IPS-18a (cell line): ENCODE measurements at regions not wholly inside any gene's neighbourhood (a gene's known extent, or its start where the extent isn't known, plus 50 kb on each side); places are given as distances from the start of the nearest gene placed in this dataset.
"Not testable (repeated sequence)": the region's sequence is repeated elsewhere in the genome, so short reads cannot be mapped to it uniquely, and the experiment has no call there.

Experiments used
- H3K27ac ChIP-seq: one replicate; pipeline ENCODE4 v1.5.1; 2013; ENCODE audit warnings: low read length
- H3K27me3 ChIP-seq: one replicate; pipeline ENCODE4 v1.6.1; 2013; ENCODE audit warnings: mild to moderate bottlenecking, low read length; ENCODE audit not compliant: control insufficient read depth, insufficient read depth
- H3K36me3 ChIP-seq: one replicate; pipeline ENCODE4 v1.6.1; 2013; ENCODE audit warnings: low read depth, low read length; ENCODE audit not compliant: control insufficient read depth
- H3K4me1 ChIP-seq: one replicate; pipeline ENCODE4 v1.6.1; 2013; ENCODE audit warnings: low read depth, low read length; ENCODE audit not compliant: control insufficient read depth
- H3K4me3 ChIP-seq: one replicate; pipeline ENCODE4 v1.5.1; 2013; ENCODE audit warnings: low read length
- H3K9ac ChIP-seq: one replicate; pipeline ENCODE4 v1.6.1; 2013; ENCODE audit warnings: mild to moderate bottlenecking, low read length, moderate library complexity
- H3K9me3 ChIP-seq: one replicate; pipeline ENCODE4 v1.6.1; 2013; ENCODE audit warnings: low read depth, low read length; ENCODE audit not compliant: control insufficient read depth

DNA sequence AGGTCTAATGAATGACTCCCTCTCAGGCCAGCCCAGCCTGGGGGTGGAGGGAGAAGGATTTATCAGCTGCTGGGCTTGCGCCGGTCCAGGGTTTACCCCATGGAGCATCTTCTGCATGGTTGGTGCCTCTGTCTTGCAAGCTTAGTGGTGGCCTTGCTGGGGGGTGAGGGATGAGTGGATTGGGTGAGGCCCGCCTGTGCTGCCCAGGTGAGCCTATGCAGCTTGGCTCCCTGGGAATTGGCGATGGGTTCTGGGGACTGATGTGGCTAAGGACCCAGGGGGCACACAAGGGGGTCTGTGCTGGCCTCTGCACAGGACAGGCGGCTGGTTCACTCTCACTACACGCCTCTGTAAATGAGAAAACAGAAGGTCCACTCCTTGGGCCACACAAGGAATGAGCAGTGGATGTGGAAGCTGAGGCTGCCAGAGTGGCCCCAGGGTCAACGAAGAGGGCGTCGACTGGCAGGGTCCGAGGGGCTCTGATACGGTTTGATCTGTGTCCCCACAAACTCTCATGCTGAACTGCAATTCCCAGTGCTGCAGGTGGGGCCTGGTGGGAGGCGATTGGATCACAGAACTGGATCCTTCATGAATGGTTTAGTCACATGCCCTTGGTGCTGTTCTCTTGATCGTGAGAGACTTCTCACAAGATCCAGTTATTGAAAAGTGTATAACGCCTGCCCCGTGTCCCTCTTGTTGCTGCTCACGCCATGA is 151.6 kb upstream of the HDAC4 start:
- H3K27me3 ChIP-seq = no peaks in the 10 kb centered on the region
- H3K27ac ChIP-seq = no peak overlapping the region
- H3K36me3 ChIP-seq = no peaks in the 10 kb centered on the region
- H3K9me3 ChIP-seq = no peaks in the 10 kb centered on the region
- H3K4me1 ChIP-seq = no peaks in the 10 kb centered on the region
- no peak overlapping the region for H3K4me3 ChIP-seq
- H3K9ac ChIP-seq = no peak overlapping the region

DNA sequence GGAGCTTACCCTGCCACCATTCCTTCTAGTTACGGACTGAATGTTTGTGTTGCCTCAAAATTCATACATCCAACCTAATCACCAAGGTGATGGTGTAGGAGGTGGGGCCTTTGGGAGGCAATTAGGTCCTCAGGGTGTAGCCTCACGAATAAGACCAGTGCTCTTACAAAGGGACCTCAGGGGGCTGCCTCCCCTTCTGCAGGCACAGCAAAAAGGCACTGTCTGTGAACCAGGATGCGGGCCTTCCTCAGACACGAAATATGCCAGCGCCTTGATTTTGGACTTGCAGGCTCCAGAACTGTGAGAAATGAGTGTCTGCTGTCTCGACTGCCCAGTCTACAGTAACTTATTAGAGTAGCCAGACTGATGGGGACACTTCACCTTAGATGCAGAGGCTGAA is 150.4 kb upstream of the HDAC4 start:
- Histone ChIP-seq H3K4me1 (no peaks in the 10 kb centered on the region), H3K27ac (no peak overlapping the region), H3K9me3 (no peaks in the 10 kb centered on the region), H3K36me3 (no peaks in the 10 kb centered on the region), H3K9ac (no peak overlapping the region), H3K27me3 (no peaks in the 10 kb centered on the region), H3K4me3 (no peak overlapping the region)

DNA sequence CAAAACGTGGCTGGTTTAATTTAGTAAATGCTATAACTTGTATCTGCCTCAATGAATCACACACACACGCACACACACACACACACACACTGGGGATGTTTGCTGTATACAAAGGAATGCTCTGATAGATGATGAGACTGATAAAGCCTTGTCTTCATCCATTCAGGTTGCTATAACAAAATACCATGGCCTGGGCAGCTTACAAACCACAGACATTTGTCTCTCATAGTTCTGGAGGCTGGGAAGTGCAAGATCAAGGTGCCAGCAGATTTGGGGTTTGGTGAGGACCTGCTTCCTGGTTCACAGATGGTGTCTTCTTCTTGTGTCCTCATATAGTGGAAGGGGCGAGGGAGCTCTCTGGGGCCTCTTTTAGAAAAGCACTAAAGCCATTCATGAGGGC is 149.5 kb upstream of the HDAC4 start:
- no peak overlapping the region for H3K27ac ChIP-seq

DNA sequence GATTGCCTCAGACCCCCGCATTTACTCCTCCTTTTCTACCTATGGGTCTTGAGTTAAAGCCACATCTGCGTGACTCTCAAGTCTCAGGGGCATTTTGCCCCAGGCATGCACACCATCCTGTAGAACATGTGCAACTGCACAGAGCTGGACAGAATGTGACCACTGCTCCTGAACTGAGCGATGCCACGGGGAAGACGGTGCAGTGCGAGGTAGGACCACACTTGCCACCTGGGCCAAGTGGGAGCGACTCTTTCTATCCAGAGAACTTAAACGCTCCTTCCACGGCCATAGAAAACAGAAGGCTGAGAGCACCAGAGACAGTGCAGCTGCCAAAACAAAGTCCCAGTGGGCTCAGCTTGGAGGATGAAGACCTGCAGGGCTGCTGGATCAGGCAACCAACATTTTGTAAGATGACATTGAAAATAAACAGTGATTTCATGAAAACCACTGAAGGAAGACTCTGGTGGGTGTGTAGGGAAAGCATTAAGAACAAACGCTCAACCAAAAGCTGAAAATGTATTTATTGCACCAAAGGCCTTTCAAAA is 149.0 kb upstream of the HDAC4 start:
- H3K4me3 ChIP-seq = no peak overlapping the region
- H3K27ac ChIP-seq = no peak overlapping the region
- no peak overlapping the region for H3K9ac ChIP-seq
- no peaks in the 10 kb centered on the region for H3K9me3 ChIP-seq
- no peaks in the 10 kb centered on the region for H3K27me3 ChIP-seq
- H3K4me1 ChIP-seq = no peaks in the 10 kb centered on the region
- no peaks in the 10 kb centered on the region for H3K36me3 ChIP-seq

More for the DNA sequence above, 149.5 kb upstream of the HDAC4 start:
- H3K9ac ChIP-seq = no peak overlapping the region
- no peaks in the 10 kb centered on the region for H3K36me3 ChIP-seq
- H3K9me3 ChIP-seq = no peaks in the 10 kb centered on the region
- no peak overlapping the region for H3K4me3 ChIP-seq
- no peaks in the 10 kb centered on the region for H3K27me3 ChIP-seq
- no peaks in the 10 kb centered on the region for H3K4me1 ChIP-seq

DNA sequence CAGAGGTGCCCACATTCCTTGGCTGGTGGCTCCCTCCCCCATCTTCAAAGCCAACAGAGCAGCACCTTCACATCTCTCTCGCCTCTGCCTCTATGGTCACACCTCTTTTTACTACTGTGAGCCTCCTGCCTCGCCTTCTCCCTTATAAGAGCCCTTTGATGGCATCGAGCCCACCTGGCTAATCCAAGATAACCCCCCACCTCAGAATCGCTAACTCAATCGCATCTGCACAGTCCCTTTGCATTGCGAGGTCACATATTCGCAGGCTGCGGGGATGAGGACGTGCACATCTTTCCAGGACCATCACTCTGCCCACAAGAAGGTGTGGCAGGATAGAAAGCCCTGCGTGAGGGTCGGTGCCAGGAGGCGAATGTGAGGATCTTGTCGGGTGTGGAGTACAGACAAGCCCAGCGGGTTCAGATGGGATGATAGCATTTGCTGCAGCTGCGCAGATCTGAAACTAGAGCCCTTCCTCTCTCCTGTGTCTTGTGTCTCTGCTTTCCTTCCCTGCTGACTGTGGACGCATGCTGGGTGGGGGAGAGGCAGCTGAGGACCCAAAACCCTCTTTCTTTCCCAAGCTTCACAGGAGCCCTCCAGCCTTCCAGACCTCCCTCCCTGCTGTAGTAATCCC is 148.3 kb upstream of the HDAC4 start:
- Histone ChIP-seq H3K9ac (no peak overlapping the region), H3K9me3 (no peaks in the 10 kb centered on the region), H3K4me1 (no peaks in the 10 kb centered on the region), H3K27ac (no peak overlapping the region), H3K27me3 (no peaks in the 10 kb centered on the region), H3K4me3 (no peak overlapping the region), H3K36me3 (no peaks in the 10 kb centered on the region)

DNA sequence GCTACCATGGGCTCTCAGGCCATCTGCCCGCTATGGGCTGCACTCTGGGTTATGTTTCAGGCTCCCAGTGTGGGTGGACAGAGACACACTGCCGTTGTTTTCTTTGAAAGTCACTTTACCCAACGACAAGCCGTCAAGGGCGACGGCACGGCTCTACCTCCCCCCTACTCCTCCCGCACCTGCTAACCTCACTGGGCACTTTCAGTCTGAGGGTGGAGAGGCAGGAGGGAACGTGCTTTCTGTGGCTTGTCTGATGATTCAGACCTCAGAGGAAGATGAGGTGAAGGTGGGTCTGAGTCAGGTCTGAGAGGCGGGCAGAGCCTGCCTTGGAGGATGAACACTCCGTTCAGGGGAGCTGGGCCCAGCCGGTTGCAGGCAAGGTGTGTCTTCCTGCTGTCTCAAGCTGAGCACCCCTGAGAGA is 147.6 kb upstream of the HDAC4 start:
- H3K27ac ChIP-seq = no peak overlapping the region
- H3K36me3 ChIP-seq = no peaks in the 10 kb centered on the region
- no peak overlapping the region for H3K9ac ChIP-seq
- H3K4me3 ChIP-seq = no peak overlapping the region
- H3K4me1 ChIP-seq = no peaks in the 10 kb centered on the region
- H3K9me3 ChIP-seq = no peaks in the 10 kb centered on the region
- no peaks in the 10 kb centered on the region for H3K27me3 ChIP-seq

DNA sequence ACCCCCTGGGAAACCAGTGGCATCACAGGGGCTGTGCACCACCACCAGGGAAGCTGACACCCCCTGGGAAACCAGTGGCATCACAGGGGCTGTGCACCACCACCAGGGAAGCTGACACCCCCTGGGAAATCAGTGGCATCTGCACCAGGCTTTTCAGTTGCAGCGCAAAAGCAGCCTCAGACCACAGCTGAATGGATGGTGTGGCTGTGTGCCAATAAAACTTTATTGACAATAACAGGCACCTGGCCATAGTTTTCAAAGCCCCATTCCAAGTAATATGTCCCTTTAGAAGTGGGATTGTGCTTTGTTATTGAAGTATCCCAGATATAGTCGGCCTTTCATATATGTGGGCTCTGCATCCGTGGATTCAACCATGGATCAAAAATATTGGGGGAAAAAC is 146.3 kb upstream of the HDAC4 start:
- not testable (repeated sequence) for H3K9ac ChIP-seq, H3K4me3 ChIP-seq, H3K4me1 ChIP-seq, H3K9me3 ChIP-seq, H3K36me3 ChIP-seq, H3K27ac ChIP-seq, H3K27me3 ChIP-seq

DNA sequence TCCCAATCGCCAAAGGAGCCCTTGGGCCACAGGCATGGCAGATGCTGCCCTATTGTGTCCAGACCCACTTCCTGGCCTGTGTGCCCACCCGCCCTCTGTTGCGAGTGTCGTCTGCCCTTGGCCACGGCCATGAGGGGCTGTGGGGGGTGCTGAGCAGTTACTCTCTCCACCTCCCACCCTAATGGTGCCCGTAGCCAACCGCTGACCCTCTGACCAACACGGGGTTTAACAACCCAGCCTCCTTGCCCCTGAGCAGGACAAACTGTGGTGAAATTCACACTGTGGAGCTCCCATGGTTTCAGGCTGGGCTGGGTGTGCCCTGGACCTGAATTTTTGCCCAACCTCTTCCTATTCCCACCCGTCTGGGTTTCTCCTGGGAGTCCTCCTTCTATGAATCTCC is 145.7 kb upstream of the HDAC4 start:
- Histone ChIP-seq H3K9me3 (no peaks in the 10 kb centered on the region), H3K36me3 (no peaks in the 10 kb centered on the region), H3K9ac (no peak overlapping the region), H3K4me1 (no peaks in the 10 kb centered on the region), H3K27ac (no peak overlapping the region), H3K27me3 (no peaks in the 10 kb centered on the region), H3K4me3 (no peak overlapping the region)

DNA sequence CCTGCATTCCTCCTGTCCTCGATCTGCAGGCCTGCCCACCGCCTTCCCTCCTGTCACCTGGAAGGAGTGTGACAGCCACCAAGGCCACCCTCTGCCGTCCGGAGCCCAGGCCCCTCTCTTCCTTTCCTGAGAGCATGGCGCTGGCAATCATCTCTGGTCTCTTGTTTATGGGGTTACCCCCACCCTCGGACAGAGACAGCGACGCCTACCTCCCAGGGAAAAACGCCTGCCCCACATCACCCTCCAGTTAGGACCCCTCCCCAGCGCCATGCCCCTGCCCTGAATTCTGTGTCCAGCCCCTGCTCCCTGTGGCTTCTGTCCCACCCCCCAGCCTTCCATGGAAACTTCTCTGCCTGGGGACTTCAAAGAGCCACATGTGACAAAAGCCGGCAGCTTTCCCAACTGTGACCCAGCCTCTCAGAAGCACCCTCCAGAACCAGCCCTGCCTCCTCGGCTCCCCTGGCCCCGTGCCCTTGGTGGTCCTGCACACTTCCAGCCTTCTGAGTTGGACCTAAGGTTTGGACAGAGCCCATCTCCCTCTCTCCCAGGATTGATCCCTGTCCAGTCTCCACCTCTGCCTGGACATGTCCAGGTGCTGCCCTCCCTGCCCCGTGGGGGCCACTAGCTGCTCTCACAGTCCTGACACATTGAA is 145.0 kb upstream of the HDAC4 start:
- H3K4me1 ChIP-seq = no peaks in the 10 kb centered on the region
- H3K36me3 ChIP-seq = no peaks in the 10 kb centered on the region
- H3K27ac ChIP-seq = no peak overlapping the region
- no peak overlapping the region for H3K4me3 ChIP-seq
- no peaks in the 10 kb centered on the region for H3K9me3 ChIP-seq
- H3K9ac ChIP-seq = no peak overlapping the region
- no peaks in the 10 kb centered on the region for H3K27me3 ChIP-seq

DNA sequence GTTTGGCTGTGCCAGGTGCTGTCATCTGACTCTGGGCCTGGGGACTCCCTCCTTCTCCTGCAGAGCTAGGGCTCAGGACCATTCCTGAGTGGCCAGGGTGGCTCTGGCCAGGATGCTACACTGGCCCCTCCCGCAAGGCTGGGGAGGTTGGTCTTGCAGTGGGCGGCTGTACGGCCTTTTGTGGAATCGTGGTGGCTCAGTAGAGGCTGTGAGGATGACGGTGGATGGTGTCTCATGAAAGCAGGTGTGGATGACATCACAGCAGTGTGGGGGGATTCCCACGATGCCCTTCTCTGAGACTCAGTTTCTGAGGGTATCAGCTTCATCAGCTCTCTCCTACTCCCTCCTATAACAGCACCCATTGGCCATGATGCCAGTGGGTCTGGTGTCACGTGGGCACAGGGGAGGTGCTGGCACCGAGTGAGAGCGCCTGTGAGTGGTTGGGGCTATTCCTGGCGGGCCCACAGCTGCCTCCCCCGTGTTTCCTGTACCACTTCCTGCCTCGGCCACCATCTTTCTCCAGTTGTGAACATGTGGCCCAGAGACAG is 144.2 kb upstream of the HDAC4 start:
- Histone ChIP-seq H3K9ac (no peak overlapping the region), H3K4me3 (no peak overlapping the region), H3K27me3 (no peaks in the 10 kb centered on the region), H3K9me3 (no peaks in the 10 kb centered on the region), H3K27ac (no peak overlapping the region), H3K4me1 (no peaks in the 10 kb centered on the region), H3K36me3 (no peaks in the 10 kb centered on the region)

DNA sequence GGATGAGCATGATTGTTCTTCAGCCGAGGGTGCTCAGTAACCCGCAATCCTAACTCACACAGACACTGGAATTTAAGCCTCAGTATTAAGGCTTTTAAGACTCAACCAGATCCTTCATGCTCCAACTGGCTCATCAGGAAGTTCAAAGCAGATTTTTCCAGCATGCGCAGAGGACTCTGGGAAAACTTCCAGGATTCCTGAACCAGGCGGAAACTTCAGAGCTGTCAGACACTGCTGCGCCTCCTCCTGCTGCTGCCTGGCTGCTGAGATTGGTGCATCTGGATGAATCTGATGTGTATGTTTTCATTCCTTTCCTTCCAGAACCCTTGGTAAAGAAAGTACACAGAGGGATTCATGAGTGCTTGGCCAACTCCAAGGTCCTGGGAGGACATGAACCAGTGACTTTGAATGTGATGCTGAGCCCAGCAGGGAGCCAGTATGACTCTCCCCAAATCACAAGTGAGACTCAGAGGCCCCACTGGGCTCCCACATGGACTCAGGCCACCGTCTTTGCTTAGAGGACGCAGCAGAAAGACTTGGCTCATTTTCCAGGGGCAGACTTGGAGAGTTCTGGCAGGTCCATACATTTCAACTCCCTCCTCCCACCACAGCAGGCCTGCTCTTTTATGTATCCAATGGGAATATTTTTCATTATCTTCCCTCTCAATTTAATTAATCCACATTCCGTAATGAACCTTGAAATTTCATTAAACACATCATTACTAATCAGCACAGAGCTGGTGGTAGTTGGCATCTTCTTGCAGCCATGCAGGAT is 143.5 kb upstream of the HDAC4 start:
- H3K4me1 ChIP-seq = no peaks in the 10 kb centered on the region
- H3K27ac ChIP-seq = no peak overlapping the region

More for the DNA sequence above, 143.5 kb upstream of the HDAC4 start:
- Histone ChIP-seq H3K4me3 (no peak overlapping the region), H3K27me3 (no peaks in the 10 kb centered on the region), H3K36me3 (no peaks in the 10 kb centered on the region), H3K9me3 (no peaks in the 10 kb centered on the region), H3K9ac (no peak overlapping the region)
